GM23338 (cell line): ENCODE measurements at regions not wholly inside any gene's neighbourhood (a gene's known extent, or its start where the extent isn't known, plus 50 kb on each side); places are given as distances from the start of the nearest gene placed in this dataset.

Source experiments
- CTCF ChIP-seq, 2 experiments: fragments of 200-600 bp in 1 of 2; sonication (generic) in 1 of 2; conservative IDR thresholded peaks; 2 replicates each; pipeline versions ENCODE4 v1.5.1 to v1.6.1; 2016 to 2017; ENCODE audit warnings: antibody characterized with exemption in 2 of 2, low read depth in 2 of 2, mild to moderate bottlenecking in 2 of 2, moderate library complexity in 1 of 2
- ETS1 ChIP-seq: IDR thresholded peaks from 2 replicates; pipeline ENCODE4 v1.6.1; 2016; ENCODE audit warnings: antibody characterized with exemption
- EZH2 ChIP-seq: fragments of 200-600 bp; sonication (generic); IDR thresholded peaks from one replicate; pipeline ENCODE4 v1.8.0; 2017; ENCODE audit warnings: antibody characterized with exemption, mild to moderate bottlenecking, low read depth; ENCODE audit not compliant: unreplicated experiment
- POLR2AphosphoS5 ChIP-seq: IDR thresholded peaks from 2 replicates; pipeline ENCODE4 v1.6.1; 2016; ENCODE audit warnings: antibody characterized with exemption, low read depth

- TF ChIP-seq CTCF (conservative IDR thresholded peaks at IDR 0.05; ENCODE audit: low read depth in 2 of 2) (no peak), EZH2 (no peak), POLR2AphosphoS5 (no peak), ETS1 (no peak)
Measured at GRCh38 chr1:54476530-54477109, 70.4 kb upstream of the SSBP3 start.
